H1 (cell line): ENCODE measurements at regions not wholly inside any gene's neighbourhood (a gene's known extent, or its start where the extent isn't known, plus 50 kb on each side); places are given as distances from the start of the nearest gene placed in this dataset.

Experiments
- CTCF ChIA-PET: fragments of 300-600 bp; sonication (Branson Sonifier 250); formaldehyde crosslinking; loops from one replicate; lab custom pipeline; 2021; ENCODE audit not compliant: partially characterized antibody; lab: Charles Lee
- POLR2A ChIA-PET: fragments of 300-600 bp; sonication (Branson Sonifier 250); formaldehyde crosslinking; loops from one replicate; lab custom pipeline; 2021; ENCODE audit warnings: inconsistent platforms; ENCODE audit not compliant: partially characterized antibody; lab: Charles Lee
- DNase-seq, 2 experiments: peaks; one replicate each; pipeline versions ENCODE4 v3.0.0 to v3.0.0-alpha.2; 2010 to 2022; ENCODE audit warnings: low spot score in 2 of 2, low read depth in 1 of 2, mixed read lengths in 1 of 2
- FAIRE-seq: peaks from 2 replicates; lab custom pipeline; 2011; peaks lifted over from hg19 to GRCh38; lab: Jason Lieb, UNC
- H2AFZ ChIP-seq: 2 replicates; pipeline ENCODE4 v1.8.1; 2012; ENCODE audit warnings: low read length, inconsistent platforms
- H2AK5ac ChIP-seq: 2 replicates; pipeline ENCODE4 v1.6.1; 2013; ENCODE audit warnings: low read depth, low read length
- H2BK120ac ChIP-seq: replicated peaks from 2 replicates; pipeline ENCODE3; 2013; ENCODE audit warnings: low read depth, low read length, inconsistent platforms
- H2BK12ac ChIP-seq: 2 replicates; pipeline ENCODE4 v1.6.1; 2013; ENCODE audit warnings: low read depth, low read length
- H2BK15ac ChIP-seq: 2 replicates; pipeline ENCODE4 v1.6.1; 2013; ENCODE audit warnings: low read length
- H2BK20ac ChIP-seq: 2 replicates; pipeline ENCODE4 v1.6.1; 2013; ENCODE audit warnings: low read length
- H2BK5ac ChIP-seq: 2 replicates; pipeline ENCODE4 v1.6.1; 2013; ENCODE audit warnings: low read depth, low read length
- H3K14ac ChIP-seq: 2 replicates; pipeline ENCODE4 v1.6.1; 2013; ENCODE audit warnings: inconsistent platforms; ENCODE audit not compliant: insufficient read length
- H3K18ac ChIP-seq: 2 replicates; pipeline ENCODE4 v1.6.1; 2013; ENCODE audit warnings: low read length; ENCODE audit errors: extremely low read depth
- H3K23ac ChIP-seq: 2 replicates; pipeline ENCODE4 v1.6.1; 2013; ENCODE audit warnings: inconsistent platforms; ENCODE audit not compliant: insufficient read length
- H3K23me2 ChIP-seq: 2 replicates; pipeline ENCODE4 v1.6.1; 2013; ENCODE audit warnings: low read depth, low read length
- H3K27ac ChIP-seq: 2 replicates; pipeline ENCODE4 v1.6.1; 2011; ENCODE audit warnings: low read depth, low read length, inconsistent platforms
- H3K27me3 ChIP-seq, 4 experiments: replicated peaks in 1 of 4; 1 replicate in 1 of 4; 2 replicates in 3 of 4; pipeline versions ENCODE4 v1.6.1 to v1.8.1; 2011 to 2013; ENCODE audit warnings: low read length in 3 of 4, mild to moderate bottlenecking in 3 of 4, inconsistent platforms in 2 of 4, mixed read lengths in 2 of 4, moderate library complexity in 1 of 4; ENCODE audit not compliant: control insufficient read depth in 3 of 4, insufficient read depth in 3 of 4; ENCODE audit errors: extremely low read depth in 1 of 4
- H3K36me3 ChIP-seq, 4 experiments: 2 replicates each; pipeline versions ENCODE4 v1.6.1 to v1.8.1; 2011 to 2013; ENCODE audit warnings: mild to moderate bottlenecking in 4 of 4, low read length in 3 of 4, moderate library complexity in 2 of 4, control low read depth in 1 of 4, inconsistent platforms in 1 of 4; ENCODE audit not compliant: insufficient read depth in 4 of 4, control insufficient read depth in 2 of 4
- H3K4ac ChIP-seq: replicated peaks from 2 replicates; pipeline ENCODE3; 2013; ENCODE audit warnings: low read length, low read depth, mixed read lengths, inconsistent platforms; ENCODE audit not compliant: insufficient read length
- H3K4me1 ChIP-seq, 4 experiments: replicated peaks in 1 of 4; 1 replicate in 1 of 4; 2 replicates in 3 of 4; pipeline versions ENCODE4 v1.6.1 to v1.8.1; 2011 to 2013; ENCODE audit warnings: low read length in 3 of 4, inconsistent platforms in 2 of 4, mixed read lengths in 1 of 4; ENCODE audit not compliant: insufficient read depth in 4 of 4, control insufficient read depth in 3 of 4
- H3K4me2 ChIP-seq, 2 experiments: 2 replicates each; pipeline versions ENCODE4 v1.6.1 to v1.8.1; 2011 to 2013; ENCODE audit warnings: low read depth in 2 of 2, low read length in 2 of 2, control low read depth in 1 of 2, inconsistent platforms in 1 of 2, mild to moderate bottlenecking in 1 of 2; ENCODE audit not compliant: insufficient read depth in 1 of 2
- H3K4me3 ChIP-seq, 4 experiments: fragments of 200-600, 300-600 bp in 1 of 4; sonication (generic), shearing (Covaris generic), sonication (Bioruptor Twin) in 1 of 4; 2 replicates each; pipeline versions ENCODE4 v1.5.1 to v1.8.1; 2011 to 2016; ENCODE audit warnings: low read length in 4 of 4, low read depth in 3 of 4, control low read depth in 2 of 4, inconsistent platforms in 2 of 4, mild to moderate bottlenecking in 2 of 4, mixed read lengths in 1 of 4, moderate library complexity in 1 of 4; ENCODE audit not compliant: insufficient read depth in 2 of 4; ENCODE audit errors: extremely low read depth in 1 of 4
- H3K56ac ChIP-seq: replicated peaks from 2 replicates; pipeline ENCODE3; 2013; ENCODE audit warnings: low read depth, mild to moderate bottlenecking, mixed read lengths, low read length, inconsistent platforms; ENCODE audit not compliant: insufficient read length
- H3K79me1 ChIP-seq: 2 replicates; pipeline ENCODE4 v1.6.1; 2013; ENCODE audit warnings: low read depth, low read length, control low read depth
- H3K79me2 ChIP-seq, 2 experiments: 2 replicates each; pipeline versions ENCODE4 v1.6.1 to v1.8.1; 2012 to 2013; ENCODE audit warnings: low read length in 2 of 2, mild to moderate bottlenecking in 2 of 2, inconsistent platforms in 1 of 2; ENCODE audit not compliant: insufficient read depth in 2 of 2, control insufficient read depth in 1 of 2
- H3K9ac ChIP-seq, 4 experiments: replicated peaks in 1 of 4; 1 replicate in 1 of 4; 2 replicates in 3 of 4; pipeline versions ENCODE4 v1.6.1 to v1.8.1; 2011 to 2013; ENCODE audit warnings: low read depth in 3 of 4, low read length in 3 of 4, control low read depth in 2 of 4, mild to moderate bottlenecking in 2 of 4, moderate library complexity in 2 of 4, inconsistent platforms in 1 of 4; ENCODE audit errors: extremely low read depth in 1 of 4
- H3K9me3 ChIP-seq, 2 experiments: 2 replicates each; pipeline versions ENCODE4 v1.6.1 to v1.8.1; 2012 to 2013; ENCODE audit warnings: mild to moderate bottlenecking in 2 of 2, moderate library complexity in 2 of 2, control low read depth in 1 of 2, inconsistent platforms in 1 of 2, low read depth in 1 of 2, low read length in 1 of 2, mixed read lengths in 1 of 2; ENCODE audit not compliant: insufficient read depth in 2 of 2
- H4K20me1 ChIP-seq, 2 experiments: replicated peaks in 1 of 2; 2 replicates each; pipeline versions ENCODE3 to v1.8.1; 2011 to 2013; ENCODE audit warnings: inconsistent platforms in 2 of 2, low read length in 2 of 2, mild to moderate bottlenecking in 1 of 2; ENCODE audit not compliant: insufficient read depth in 2 of 2, control insufficient read depth in 1 of 2
- H4K5ac ChIP-seq: 2 replicates; pipeline ENCODE4 v1.6.1; 2013; ENCODE audit warnings: low read length, low read depth, mixed read lengths, inconsistent platforms; ENCODE audit not compliant: insufficient read length
- H4K8ac ChIP-seq: 2 replicates; pipeline ENCODE4 v1.8.0; 2013; ENCODE audit warnings: mild to moderate bottlenecking, moderate library complexity, low read length, inconsistent platforms; ENCODE audit not compliant: insufficient read depth; ENCODE audit errors: extremely low read depth
- H4K91ac ChIP-seq: replicated peaks from 2 replicates; pipeline ENCODE3; 2013; ENCODE audit warnings: low read length, mixed read lengths, inconsistent platforms; ENCODE audit not compliant: insufficient read length
- E2F6 ChIP-seq: IDR thresholded peaks from 2 replicates; pipeline ENCODE4 v1.6.1; 2012; ENCODE audit warnings: inconsistent platforms
- EP300 ChIP-seq, 2 experiments: IDR thresholded peaks; 1 replicate in 1 of 2; 2 replicates in 1 of 2; pipeline ENCODE4 v1.6.1; 2011 to 2012; ENCODE audit warnings: low read depth in 2 of 2, low read length in 2 of 2, mild to moderate bottlenecking in 2 of 2, borderline replicate concordance in 1 of 2, inconsistent platforms in 1 of 2, moderate library complexity in 1 of 2
- JUND ChIP-seq: IDR thresholded peaks from 2 replicates; pipeline ENCODE4 v1.6.1; 2011; ENCODE audit warnings: mild to moderate bottlenecking, improper control_type of control experiment, low read length
- RAD21 ChIP-seq, 2 experiments: IDR thresholded peaks in 1 of 2; conservative IDR thresholded peaks in 1 of 2; 2 replicates each; pipeline ENCODE4 v1.6.1; 2011; ENCODE audit warnings: low read depth in 2 of 2, low read length in 2 of 2, improper control_type of control experiment in 1 of 2, inconsistent platforms in 1 of 2, mild to moderate bottlenecking in 1 of 2, moderate library complexity in 1 of 2
- RNF2 ChIP-seq: fragments of 200-900, 300-1000 bp; sonication (generic); IDR thresholded peaks from 2 replicates; pipeline ENCODE4 v1.7.1; 2016; ENCODE audit warnings: borderline replicate concordance, low read depth, mild to moderate bottlenecking, antibody characterized with exemption, low read length; ENCODE audit not compliant: poor library complexity, severe bottlenecking; ENCODE audit errors: missing control alignments
- WGBS, 2 experiments: shearing (Covaris generic) in 1 of 2; methylation state at CpG; one replicate each; pipeline versions ENCODE4 v1.1.6 to v1.1.7; 2013 to 2015; ENCODE audit warnings: low lambda C conversion rate in 2 of 2, mixed read lengths in 2 of 2, inconsistent platforms in 1 of 2, low coverage in 1 of 2, missing lambda C conversion rate in 1 of 2; ENCODE audit not compliant: insufficient replicate concordance in 2 of 2, insufficient coverage in 1 of 2, insufficient read length in 1 of 2; ENCODE audit errors: extremely low coverage in 1 of 2, missing lambda C conversion rate in 1 of 2; 5-methylcytosine and 5-hydroxymethylcytosine counted together
- TF ChIP-seq, protein P1 (sequence below), 3 experiments: IDR thresholded peaks; 1 replicate in 2 of 3; 2 replicates in 1 of 3; pipeline versions ENCODE4 v1.5.1 to v1.6.1; 2011; ENCODE audit warnings: low read length in 3 of 3, mild to moderate bottlenecking in 3 of 3, inconsistent platforms in 2 of 3, low read depth in 1 of 3, moderate library complexity in 1 of 3; ENCODE audit not compliant: insufficient read depth in 1 of 3; ENCODE audit errors: control extremely low read depth in 1 of 3

GRCh38 chr4:188268131-188268908 lies 129.1 kb downstream of the TRIML1 start:
- Histone ChIP-seq H2AFZ (0 out of 2 replicates have a peak overlapping the region, but pooled peaks have one; percentile 11), H3K36me3 (no peaks in the 10 kb centered on the region), H3K23ac (no peak overlapping the region), H3K79me1 (no peaks in the 10 kb centered on the region), H2BK15ac (no peak overlapping the region), H2BK120ac (no peak overlapping the region), H3K27me3 (no peaks in the 10 kb centered on the region), H3K79me2 (no peaks in the 10 kb centered on the region), H3K56ac (no peak overlapping the region), H3K23me2 (no peaks in the 10 kb centered on the region), H2BK20ac (peak overlapping the region; percentile 7; the same call in 1 of the 2 replicates), H3K4me1 (peaks cover 0 to 3% (median 2%) of the 10 kb centered on the region in 4 experiments; a peak in 3 of 7 replicates), H3K4me2 (peak overlapping the region in 1 of 2 experiments; percentile 29; a peak in 1 of 4 replicates), H4K20me1 (no peaks in the 10 kb centered on the region), H3K9me3 (no peaks in the 10 kb centered on the region), H4K91ac (no peak overlapping the region), H4K5ac (no peak overlapping the region), H3K14ac (no peak overlapping the region), H2BK12ac (peak overlapping the region; percentile 43; the same call in 1 of the 2 replicates), H3K4me3 (no peak overlapping the region), H3K4ac (no peak overlapping the region), H3K18ac (peak overlapping the region; percentile 25; the same call in 1 of the 2 replicates), H2AK5ac (0 out of 2 replicates have a peak overlapping the region, but pooled peaks have one; percentile 6), H2BK5ac (0 out of 2 replicates have a peak overlapping the region, but pooled peaks have one; percentile 49), H4K8ac (no peak overlapping the region), H3K9ac (no peak overlapping the region), H3K27ac (no peak overlapping the region)
- POLR2A ChIA-PET = interaction anchor here (0.6 kb wide), 1 partner anchor 626 kb away, joined by 4 read pairs; no protein-coding TSS in a partner anchor
- DNase-seq (no peak), FAIRE-seq (peak; percentile 13)
- CTCF ChIA-PET = interaction anchor here (0.8 kb wide), 1 partner anchor 22 kb away, joined by 3 read pairs; no protein-coding TSS in a partner anchor
- WGBS, 2 experiments = 73% methylated on average over 13 of the region's 13 CpGs; no CpG with 5 or more reads in 1 of the 2 experiments
- no peak for TF ChIP-seq JUND
- no peak for TF ChIP-seq EP300 (IDR thresholded peaks at IDR 0.05; ENCODE audit: borderline replicate concordance in 1 of 2, low read depth in 2 of 2, low read length in 2 of 2)
- peak; percentile 49 to 59 for TF ChIP-seq RAD21 (IDR thresholded peaks at IDR 0.05 in 1 of 2, conservative IDR thresholded peaks at IDR 0.05 in 1 of 2; ENCODE audit: low read depth in 2 of 2, low read length in 2 of 2)
- no peak for TF ChIP-seq E2F6
- TF ChIP-seq, protein P1, sequence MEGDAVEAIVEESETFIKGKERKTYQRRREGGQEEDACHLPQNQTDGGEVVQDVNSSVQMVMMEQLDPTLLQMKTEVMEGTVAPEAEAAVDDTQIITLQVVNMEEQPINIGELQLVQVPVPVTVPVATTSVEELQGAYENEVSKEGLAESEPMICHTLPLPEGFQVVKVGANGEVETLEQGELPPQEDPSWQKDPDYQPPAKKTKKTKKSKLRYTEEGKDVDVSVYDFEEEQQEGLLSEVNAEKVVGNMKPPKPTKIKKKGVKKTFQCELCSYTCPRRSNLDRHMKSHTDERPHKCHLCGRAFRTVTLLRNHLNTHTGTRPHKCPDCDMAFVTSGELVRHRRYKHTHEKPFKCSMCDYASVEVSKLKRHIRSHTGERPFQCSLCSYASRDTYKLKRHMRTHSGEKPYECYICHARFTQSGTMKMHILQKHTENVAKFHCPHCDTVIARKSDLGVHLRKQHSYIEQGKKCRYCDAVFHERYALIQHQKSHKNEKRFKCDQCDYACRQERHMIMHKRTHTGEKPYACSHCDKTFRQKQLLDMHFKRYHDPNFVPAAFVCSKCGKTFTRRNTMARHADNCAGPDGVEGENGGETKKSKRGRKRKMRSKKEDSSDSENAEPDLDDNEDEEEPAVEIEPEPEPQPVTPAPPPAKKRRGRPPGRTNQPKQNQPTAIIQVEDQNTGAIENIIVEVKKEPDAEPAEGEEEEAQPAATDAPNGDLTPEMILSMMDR (IDR thresholded peaks at IDR 0.05; ENCODE audit: control extremely low read depth in 1 of 3, insufficient read depth in 1 of 3, low read depth in 1 of 3, low read length in 3 of 3) = peak in 2 of 3 experiments; percentile 19 to 28; a peak in 2 of 4 replicates
- TF ChIP-seq RNF2 = no peak
